OCI-LY7 (cell line): ENCODE measurements at regions not wholly inside any gene's neighbourhood (a gene's known extent, or its start where the extent isn't known, plus 50 kb on each side); places are given as distances from the start of the nearest gene placed in this dataset.

Experiments
- EZH2phosphoT487 ChIP-seq: fragments of 200-600 bp; sonication (generic); IDR thresholded peaks from 2 replicates; pipeline ENCODE4 v1.6.1; 2018; ENCODE audit warnings: low read depth, borderline replicate concordance, mild to moderate bottlenecking, mixed run types, antibody characterized with exemption, low read length, moderate library complexity, mixed read lengths
- TF ChIP-seq, protein P1 (sequence below): fragments of 200-600 bp; sonication (generic); conservative IDR thresholded peaks from 2 replicates; pipeline ENCODE4 v1.5.1; 2014; ENCODE audit warnings: mild to moderate bottlenecking, antibody characterized with exemption, low read length, moderate library complexity, mixed read lengths

DNA sequence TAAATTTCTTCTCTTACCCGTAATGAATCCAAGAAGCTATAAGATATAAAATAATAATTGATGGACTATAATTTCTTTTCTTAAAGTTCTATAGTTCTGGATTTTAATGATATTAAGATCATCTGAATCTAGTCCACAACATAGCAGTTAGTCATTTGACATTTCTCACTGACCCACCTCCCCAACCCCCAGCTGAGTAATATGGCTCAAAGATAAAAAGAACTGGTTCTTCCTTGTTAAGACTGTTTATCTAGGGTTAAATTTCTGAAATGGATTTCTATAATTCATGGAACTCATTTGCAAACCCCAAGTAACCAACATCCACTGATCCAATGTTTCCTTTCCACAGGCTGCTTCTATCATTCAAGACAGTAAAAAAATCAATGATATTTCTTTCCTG is 133.9 kb upstream of the SOX9 start:
- TF ChIP-seq, protein P1, sequence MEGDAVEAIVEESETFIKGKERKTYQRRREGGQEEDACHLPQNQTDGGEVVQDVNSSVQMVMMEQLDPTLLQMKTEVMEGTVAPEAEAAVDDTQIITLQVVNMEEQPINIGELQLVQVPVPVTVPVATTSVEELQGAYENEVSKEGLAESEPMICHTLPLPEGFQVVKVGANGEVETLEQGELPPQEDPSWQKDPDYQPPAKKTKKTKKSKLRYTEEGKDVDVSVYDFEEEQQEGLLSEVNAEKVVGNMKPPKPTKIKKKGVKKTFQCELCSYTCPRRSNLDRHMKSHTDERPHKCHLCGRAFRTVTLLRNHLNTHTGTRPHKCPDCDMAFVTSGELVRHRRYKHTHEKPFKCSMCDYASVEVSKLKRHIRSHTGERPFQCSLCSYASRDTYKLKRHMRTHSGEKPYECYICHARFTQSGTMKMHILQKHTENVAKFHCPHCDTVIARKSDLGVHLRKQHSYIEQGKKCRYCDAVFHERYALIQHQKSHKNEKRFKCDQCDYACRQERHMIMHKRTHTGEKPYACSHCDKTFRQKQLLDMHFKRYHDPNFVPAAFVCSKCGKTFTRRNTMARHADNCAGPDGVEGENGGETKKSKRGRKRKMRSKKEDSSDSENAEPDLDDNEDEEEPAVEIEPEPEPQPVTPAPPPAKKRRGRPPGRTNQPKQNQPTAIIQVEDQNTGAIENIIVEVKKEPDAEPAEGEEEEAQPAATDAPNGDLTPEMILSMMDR, result no peak
- no peak for TF ChIP-seq EZH2phosphoT487
